ENCODE measurements at regions not wholly inside any gene's neighbourhood (a gene's known extent, or its start where the extent isn't known, plus 50 kb on each side); places are given as distances from the start of the nearest gene placed in this dataset.
A peak's percentile ranks its signal among the peaks of the same experiment; 100 is the strongest.

DNA sequence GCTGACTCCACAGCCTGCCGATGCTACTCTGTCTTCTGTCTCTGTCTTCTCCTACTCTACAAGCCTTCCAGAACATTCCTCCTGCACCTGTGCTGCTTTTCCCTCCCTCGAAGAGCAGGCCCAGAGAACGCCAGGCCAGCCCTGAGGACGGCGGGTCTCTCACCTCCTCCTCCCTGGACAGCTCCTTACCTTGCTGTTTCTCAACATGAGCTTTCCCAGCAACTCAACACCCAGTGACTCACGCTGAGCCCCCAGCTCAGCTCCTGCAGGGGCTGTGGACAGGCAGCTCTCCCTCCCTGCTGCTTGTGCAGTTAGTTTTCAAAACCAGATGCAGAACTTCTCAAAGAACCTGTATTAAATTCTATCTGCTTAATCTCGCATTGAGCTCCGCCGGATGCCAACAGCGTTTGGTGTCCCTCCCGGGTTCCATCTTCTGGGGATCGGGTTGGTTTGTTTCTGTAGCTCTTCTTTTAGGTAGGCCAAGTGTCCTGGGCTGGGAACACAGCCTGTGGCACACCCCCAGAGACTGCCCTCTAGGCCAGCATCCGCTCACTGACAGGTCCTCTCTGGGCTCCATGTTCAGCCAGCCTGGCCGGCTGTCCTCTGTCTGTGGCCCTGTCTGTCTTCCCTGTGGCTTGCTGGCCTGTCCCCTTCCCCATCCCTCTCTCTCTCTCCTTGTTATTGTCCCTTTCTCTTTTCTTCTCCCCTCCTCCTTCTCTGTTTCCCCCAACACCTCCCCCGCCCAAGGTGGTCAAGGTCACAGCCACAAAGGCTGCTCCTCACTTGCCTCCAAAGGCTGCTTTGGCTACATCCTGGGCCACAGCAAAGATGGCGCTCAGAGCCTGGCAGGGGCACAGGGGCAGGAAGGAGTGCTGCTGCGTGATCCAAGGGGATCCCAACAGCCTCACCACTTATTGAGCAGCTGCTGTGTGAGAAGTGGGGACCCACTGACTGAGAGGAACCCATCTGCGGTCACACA is 391.0 kb downstream of the MATN1 start:
- no peak for DNase-seq (ENCODE audit: low read depth)

DNA sequence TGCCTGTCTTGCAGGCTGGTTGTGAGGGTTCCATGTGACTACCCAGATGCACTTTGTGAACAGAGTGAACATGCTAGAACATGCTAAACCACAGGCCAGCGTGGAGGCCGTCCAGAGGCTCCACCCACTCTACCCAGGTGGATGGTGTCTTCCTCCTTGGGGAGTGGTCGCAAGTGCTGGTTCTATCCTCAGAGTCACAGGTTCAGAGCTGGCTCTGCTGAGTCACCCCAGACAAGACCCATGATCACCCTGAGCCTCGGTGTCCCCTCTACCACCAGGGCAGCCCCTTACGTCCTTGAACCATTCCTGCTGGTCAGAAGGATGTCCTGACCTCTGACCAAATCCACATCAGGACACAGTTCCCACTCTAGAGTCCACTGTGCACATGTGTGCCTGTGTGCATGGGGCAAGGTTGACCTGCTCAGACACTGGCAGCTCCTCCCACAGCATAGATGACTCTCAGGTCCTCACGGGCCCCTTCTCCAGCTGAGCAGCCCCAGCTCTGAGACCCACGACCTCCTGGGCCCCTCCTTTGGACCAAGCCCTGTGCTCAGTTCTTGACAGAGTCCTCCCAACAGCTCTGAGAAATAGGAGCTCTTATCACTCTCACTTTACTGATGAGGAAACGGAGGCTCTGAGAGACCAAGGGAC is 391.8 kb downstream of the MATN1 start:
- no peak for DNase-seq (ENCODE audit: low read depth)

GRCh38 chr1:30330644-30331043 is 392.7 kb downstream of the MATN1 start:
- no peak for DNase-seq (ENCODE audit: low read depth)

DNA sequence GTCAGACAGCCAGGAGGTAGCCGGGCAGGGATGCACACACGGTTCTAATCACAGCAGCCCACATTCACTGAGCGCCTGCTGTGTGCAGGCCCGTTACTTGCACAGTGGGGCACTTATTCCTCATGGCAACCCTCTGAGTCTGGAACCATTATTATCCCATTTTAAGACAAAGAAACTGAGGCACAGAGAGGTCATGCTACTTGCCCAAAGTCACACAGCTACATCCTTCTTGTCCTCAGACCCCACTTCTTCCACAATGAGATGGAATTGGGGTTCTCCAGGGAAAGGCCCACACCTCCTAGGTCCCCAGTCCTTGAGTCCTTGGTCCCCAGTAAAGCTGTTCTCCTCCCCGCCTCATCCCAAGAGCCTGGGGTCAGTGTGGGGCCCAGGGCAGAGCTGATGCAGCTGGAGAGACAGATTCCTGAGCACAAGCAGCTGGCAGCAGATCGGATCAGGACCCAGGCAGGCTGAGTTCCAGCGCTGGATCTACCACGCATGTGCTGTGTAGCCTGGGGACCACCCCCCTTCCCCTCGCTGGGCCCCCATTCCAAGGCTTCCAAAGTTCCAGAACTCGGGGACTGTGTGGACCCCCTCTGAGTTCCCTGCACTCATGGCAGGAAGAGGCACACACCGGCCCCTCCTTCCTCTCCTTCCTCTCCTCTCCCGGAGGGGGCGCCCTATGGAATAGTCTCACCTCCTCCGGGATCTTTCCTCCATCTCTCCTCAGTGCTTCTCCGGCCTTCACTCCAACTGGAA is 393.4 kb downstream of the MATN1 start:
- no peak for DNase-seq (ENCODE audit: low read depth)

GRCh38 chr1:30329263-30329753 is 394.1 kb downstream of the MATN1 start:
- no peak for DNase-seq (ENCODE audit: low read depth)

GRCh38 chr1:30328401-30329262 is 394.8 kb downstream of the MATN1 start:
- DNase-seq (ENCODE audit: low read depth), result no peak

DNA sequence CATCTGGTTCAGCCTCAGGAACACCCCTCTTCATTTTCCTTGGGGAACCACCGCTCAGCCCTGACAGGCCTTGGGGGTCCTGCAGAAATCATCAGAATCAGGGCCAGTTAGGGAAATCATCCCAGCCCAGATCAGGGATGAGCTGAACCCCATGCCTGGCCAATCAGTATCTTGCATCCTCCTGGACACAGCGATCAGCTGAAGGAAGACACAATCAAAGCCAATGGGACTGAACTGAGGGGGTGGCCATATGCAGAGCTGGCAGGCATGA is 395.4 kb downstream of the MATN1 start:
- DNase-seq (ENCODE audit: low read depth), result no peak

- DNase-seq (ENCODE audit: low read depth), result no peak
These were observed 395.9 kb downstream of the MATN1 start for GRCh38 chr1:30327370-30328099.

DNA sequence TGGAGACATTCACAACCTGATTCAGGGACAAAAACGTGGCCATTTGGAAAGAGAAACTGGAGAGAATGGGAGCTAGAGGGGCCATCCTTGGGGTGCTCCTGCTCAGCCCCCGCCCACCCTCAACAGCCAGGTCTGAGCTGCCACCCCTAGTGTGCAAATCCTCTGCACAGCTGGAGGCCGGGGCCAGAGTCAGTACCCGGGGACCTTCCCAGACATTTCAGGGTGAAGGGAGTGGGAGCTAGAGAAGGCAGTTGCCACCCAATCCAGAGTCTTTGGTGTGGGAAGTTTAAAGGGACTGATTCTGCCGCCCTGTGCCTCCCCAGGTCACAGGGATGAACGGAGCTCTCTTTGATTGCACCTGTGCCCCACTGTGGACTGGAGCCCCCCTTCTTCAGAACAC is 397.4 kb downstream of the MATN1 start:
- no peak for DNase-seq (ENCODE audit: low read depth)

DNA sequence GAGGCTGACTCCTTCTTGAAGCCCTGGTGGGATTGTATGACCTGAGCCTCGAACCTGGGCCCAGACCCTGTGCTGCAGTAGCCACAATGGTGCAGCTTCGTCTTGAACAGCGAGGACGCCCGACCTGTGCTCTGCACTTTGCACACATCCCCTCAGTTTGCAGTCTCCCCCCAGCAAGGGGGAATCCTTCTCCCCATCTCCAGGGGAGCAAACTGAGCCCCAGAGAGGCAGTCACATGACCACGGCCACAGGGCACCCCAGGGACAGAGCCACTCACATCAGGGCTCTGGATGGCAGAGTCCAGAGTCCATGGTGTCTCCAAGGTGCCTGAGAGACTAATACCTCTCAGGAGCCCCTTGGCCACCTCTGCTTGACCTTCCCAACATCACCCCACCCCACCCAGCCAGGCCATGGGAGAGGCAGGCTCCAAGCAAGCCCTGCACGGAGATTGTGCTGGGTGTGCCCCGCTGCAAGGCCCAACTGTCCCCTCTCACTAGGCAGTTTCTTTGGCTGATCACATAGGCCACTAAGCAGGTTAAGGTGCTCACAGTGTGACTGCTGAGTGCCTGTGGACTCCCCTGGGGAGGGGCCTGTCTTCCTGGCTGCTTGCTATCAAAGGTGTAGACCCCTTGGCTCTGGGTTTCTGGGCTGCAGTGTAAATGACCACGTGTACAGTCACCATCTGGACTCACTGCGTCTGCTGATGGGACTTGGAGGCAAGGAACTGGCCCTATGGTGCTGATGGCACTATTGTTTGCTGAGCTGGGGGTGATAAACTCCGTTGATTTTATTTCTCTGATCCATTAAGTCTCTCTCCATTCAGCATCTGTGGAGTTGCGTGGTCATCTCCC is 398.1 kb downstream of the MATN1 start:
- no peak for DNase-seq (ENCODE audit: low read depth)

DNA sequence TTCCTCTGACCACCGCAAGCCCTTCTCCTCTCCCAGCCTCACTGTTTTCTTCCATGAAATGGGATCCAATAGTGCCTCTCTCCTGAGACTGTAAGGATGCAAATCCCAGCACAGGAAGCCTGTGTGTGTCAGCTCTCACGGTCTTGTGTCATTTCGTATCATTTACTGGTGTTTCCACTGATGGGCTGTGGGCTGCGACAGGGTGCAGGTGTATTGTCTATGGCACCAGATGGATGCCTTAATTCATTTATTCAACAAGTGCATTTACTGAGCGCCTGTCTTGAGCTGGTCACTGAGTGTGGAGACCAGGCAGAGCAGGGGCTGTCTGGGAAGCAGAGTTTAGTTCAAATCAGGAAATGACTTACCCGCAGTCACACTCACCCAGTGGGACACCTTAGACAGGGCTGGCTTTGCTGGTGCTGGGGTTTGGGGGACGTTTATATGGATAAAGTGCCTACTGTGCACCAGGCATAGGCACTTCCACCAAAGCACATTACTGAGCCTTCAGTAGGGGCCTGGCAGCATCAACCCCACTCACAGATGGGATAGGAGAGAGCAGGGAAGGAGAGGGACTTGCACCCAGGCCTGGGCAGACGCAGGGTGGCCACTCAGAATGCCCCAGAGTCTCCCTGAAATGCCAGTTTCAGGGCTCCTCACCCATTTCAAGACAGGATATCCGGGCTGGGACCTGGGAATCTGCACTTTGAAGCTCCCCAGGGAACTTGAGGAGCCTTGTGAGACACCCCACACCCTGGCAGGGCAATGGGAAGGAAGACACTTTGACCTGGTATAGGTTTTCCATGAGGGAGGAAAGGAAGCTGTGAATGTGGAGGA is 398.9 kb downstream of the MATN1 start:
- DNase-seq (ENCODE audit: low read depth), result no peak

- DNase-seq (ENCODE audit: low read depth), result peak; percentile 34
These were observed 399.5 kb downstream of the MATN1 start for GRCh38 chr1:30323841-30324240.

GRCh38 chr1:30323352-30323751 is 400.0 kb downstream of the MATN1 start:
- no peak for DNase-seq (ENCODE audit: low read depth)

- no peak for DNase-seq (ENCODE audit: low read depth)
These were observed 400.5 kb downstream of the MATN1 start for GRCh38 chr1:30322859-30323257.

DNA sequence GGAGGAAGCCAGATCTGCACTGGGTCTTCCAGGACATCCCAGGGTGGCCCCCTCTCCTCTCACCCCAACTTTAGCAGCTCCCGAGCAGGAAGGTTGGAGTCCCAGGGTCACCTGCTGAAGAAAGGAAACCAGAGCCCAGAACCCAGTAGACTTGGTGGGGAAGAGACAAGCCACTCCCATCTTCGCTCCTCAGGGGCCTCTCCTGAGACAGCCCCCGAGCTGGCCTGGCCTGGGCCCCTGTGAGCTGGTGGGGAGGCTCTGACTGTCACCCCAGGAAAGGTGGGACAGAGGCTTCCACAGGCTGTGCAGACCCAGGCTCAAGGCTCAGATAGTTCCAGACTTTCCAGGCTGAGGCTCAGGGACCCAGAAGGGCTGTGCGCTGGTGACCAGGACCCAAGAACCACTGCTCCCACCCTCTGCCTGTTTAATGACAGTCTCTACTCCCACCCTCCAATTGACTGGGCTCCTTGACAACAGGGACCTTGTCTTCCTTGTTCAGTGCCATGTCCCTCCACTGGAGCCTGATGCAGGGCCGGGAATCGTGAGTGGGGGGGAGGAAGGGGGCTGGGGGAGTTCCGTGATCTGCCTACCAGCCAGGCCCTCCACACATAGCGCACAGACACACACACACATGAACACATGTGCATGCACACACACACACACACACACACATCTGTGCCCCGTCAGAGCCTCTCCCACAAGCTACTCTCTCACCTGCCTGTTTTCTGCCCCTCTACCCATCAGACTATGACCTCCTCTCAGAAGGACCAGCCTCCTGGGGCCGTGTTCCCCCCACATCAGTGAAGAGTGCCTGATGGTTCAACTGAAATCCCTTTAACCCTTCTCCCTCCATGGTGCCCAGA is 401.2 kb downstream of the MATN1 start:
- DNase-seq (ENCODE audit: low read depth), result no peak

- DNase-seq (ENCODE audit: low read depth), result no peak
These were observed 402.0 kb downstream of the MATN1 start for GRCh38 chr1:30321246-30321910.

DNA sequence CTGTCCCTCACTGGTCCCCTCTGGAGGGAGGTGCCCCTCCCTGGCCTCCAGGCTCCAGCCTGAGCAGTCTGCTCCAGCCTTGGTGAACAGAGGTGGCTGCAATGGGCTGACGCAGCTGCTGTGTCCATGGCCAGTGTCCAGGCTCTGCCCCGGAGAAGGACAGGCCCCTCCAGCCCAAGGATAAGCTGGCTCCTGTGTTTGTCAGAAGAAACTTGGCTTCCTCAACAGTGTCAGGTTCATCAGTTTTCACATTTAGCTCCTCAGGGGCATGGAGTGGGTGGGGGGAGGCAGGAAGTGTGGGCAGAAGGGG is 402.8 kb downstream of the MATN1 start:
- no peak for DNase-seq (ENCODE audit: low read depth)
